SK-N-SH treated with all-trans-retinoic acid at 6 μM for 48 hours (cell line): ENCODE measurements at regions not wholly inside any gene's neighbourhood (a gene's known extent, or its start where the extent isn't known, plus 50 kb on each side); places are given as distances from the start of the nearest gene placed in this dataset.
"Not testable (repeated sequence)": the region's sequence is repeated elsewhere in the genome, so short reads cannot be mapped to it uniquely, and the experiment has no call there.

ENCODE experiments used
- ATAC-seq: fragments of 200-7000 bp; cut with Tn5 transposase; 3 replicates; pipeline ENCODE4 v1.9.1; 2020; ENCODE audit warnings: mild to moderate bottlenecking, moderate library complexity
- ARNTL ChIP-seq: fragments of 450-650 bp; formaldehyde crosslinking; IDR thresholded peaks from 2 replicates; pipeline ENCODE4 v1.5.0; 2020; ENCODE audit warnings: low read depth, mild to moderate bottlenecking, moderate library complexity, borderline replicate concordance
- BACH2 ChIP-seq: fragments of 250-450 bp; sonication (Bioruptor Pico); IDR thresholded peaks from 2 replicates; pipeline ENCODE4 v1.9.0; 2021; ENCODE audit warnings: mild to moderate bottlenecking, borderline replicate concordance
- CSDC2 ChIP-seq: fragments of 250-450 bp; sonication (Bioruptor Pico); IDR thresholded peaks from 2 replicates; pipeline ENCODE4 v1.5.0; 2020; ENCODE audit warnings: mild to moderate bottlenecking, moderate library complexity
- ESRRG ChIP-seq: fragments of 250-450 bp; sonication (Bioruptor Pico); IDR thresholded peaks from 2 replicates; pipeline ENCODE4 v1.6.1; 2021; ENCODE audit warnings: mild to moderate bottlenecking
- GLIS3 ChIP-seq: fragments of 250-450 bp; sonication (Bioruptor Pico); IDR thresholded peaks from 2 replicates; pipeline ENCODE4 v1.5.0; 2020; ENCODE audit warnings: mild to moderate bottlenecking, moderate library complexity
- ISL1 ChIP-seq: fragments of 250-450 bp; sonication (Bioruptor Pico); IDR thresholded peaks from 2 replicates; pipeline ENCODE4 v2.1.2; 2022; ENCODE audit warnings: mild to moderate bottlenecking, moderate library complexity
- OSR1 ChIP-seq: fragments of 250-450 bp; sonication (Bioruptor Pico); IDR thresholded peaks from 2 replicates; pipeline ENCODE4 v1.8.0; 2022; ENCODE audit warnings: moderate library complexity, mild to moderate bottlenecking, inconsistent platforms
- PPARA ChIP-seq: fragments of 250-450 bp; sonication (Bioruptor Pico); IDR thresholded peaks from 2 replicates; pipeline ENCODE4 v1.5.0; 2020; ENCODE audit warnings: mild to moderate bottlenecking, borderline replicate concordance
- RARB ChIP-seq: fragments of 250-450 bp; sonication (Bioruptor Pico); IDR thresholded peaks from 2 replicates; pipeline ENCODE4 v1.8.0; 2021; ENCODE audit warnings: mild to moderate bottlenecking, moderate library complexity
- SNAI2 ChIP-seq: fragments of 250-450 bp; sonication (Bioruptor Pico); IDR thresholded peaks from 2 replicates; pipeline ENCODE4 v1.5.0; 2020; ENCODE audit warnings: mild to moderate bottlenecking, moderate library complexity
- TCF4 ChIP-seq: fragments of 250-450 bp; sonication (Bioruptor Pico); IDR thresholded peaks from 2 replicates; pipeline ENCODE4 v1.8.0; 2021; ENCODE audit warnings: mild to moderate bottlenecking, moderate library complexity, borderline replicate concordance
- TOX ChIP-seq: fragments of 250-450 bp; sonication (Bioruptor Pico); IDR thresholded peaks from 2 replicates; pipeline ENCODE4 v1.8.0; 2021; ENCODE audit warnings: mild to moderate bottlenecking, moderate library complexity, borderline replicate concordance
- ZC3H10 ChIP-seq: fragments of 250-450 bp; sonication (Bioruptor Pico); IDR thresholded peaks from 2 replicates; pipeline ENCODE4 v1.5.1; 2021; ENCODE audit warnings: mild to moderate bottlenecking, moderate library complexity
- ZFP3 ChIP-seq: fragments of 250-450 bp; sonication (Bioruptor Pico); IDR thresholded peaks from 2 replicates; pipeline ENCODE4 v1.5.0; 2020; ENCODE audit warnings: mild to moderate bottlenecking, moderate library complexity
- ZFP30 ChIP-seq: fragments of 450-650 bp; formaldehyde crosslinking; IDR thresholded peaks from 2 replicates; pipeline ENCODE4 v1.5.0; 2022; ENCODE audit warnings: mild to moderate bottlenecking, moderate library complexity
- ZNF565 ChIP-seq: fragments of 450-650 bp; formaldehyde crosslinking; conservative IDR thresholded peaks from 2 replicates; pipeline ENCODE4 v1.5.0; 2020; ENCODE audit warnings: low read depth, mild to moderate bottlenecking, moderate library complexity
- ZNF70 ChIP-seq: fragments of 450-650 bp; formaldehyde crosslinking; IDR thresholded peaks from 2 replicates; pipeline ENCODE4 v1.5.0; 2020; ENCODE audit warnings: mild to moderate bottlenecking, moderate library complexity
- ZNF8 ChIP-seq: fragments of 450-650 bp; formaldehyde crosslinking; IDR thresholded peaks from 2 replicates; pipeline ENCODE4 v1.5.0; 2020; ENCODE audit warnings: mild to moderate bottlenecking, moderate library complexity
- TF ChIP-seq, protein P1 (sequence below): fragments of 250-450 bp; sonication (Bioruptor Pico); IDR thresholded peaks from 2 replicates; pipeline ENCODE4 v1.5.0; 2020; ENCODE audit warnings: mild to moderate bottlenecking, moderate library complexity
- TF ChIP-seq, protein P2 (sequence below): fragments of 250-450 bp; sonication (Bioruptor Pico); IDR thresholded peaks from 2 replicates; pipeline ENCODE4 v1.8.0; 2020; ENCODE audit warnings: mild to moderate bottlenecking, moderate library complexity, borderline replicate concordance
- TF ChIP-seq, protein P3 (sequence below): fragments of 250-450 bp; sonication (Bioruptor Pico); IDR thresholded peaks from 2 replicates; pipeline ENCODE4 v1.5.1; 2021; ENCODE audit warnings: mild to moderate bottlenecking, moderate library complexity
- TF ChIP-seq, protein P4 (sequence below): fragments of 250-450 bp; sonication (Bioruptor Pico); IDR thresholded peaks from 2 replicates; pipeline ENCODE4 v1.8.0; 2021; ENCODE audit warnings: low read depth, mild to moderate bottlenecking, moderate library complexity, borderline replicate concordance

DNA sequence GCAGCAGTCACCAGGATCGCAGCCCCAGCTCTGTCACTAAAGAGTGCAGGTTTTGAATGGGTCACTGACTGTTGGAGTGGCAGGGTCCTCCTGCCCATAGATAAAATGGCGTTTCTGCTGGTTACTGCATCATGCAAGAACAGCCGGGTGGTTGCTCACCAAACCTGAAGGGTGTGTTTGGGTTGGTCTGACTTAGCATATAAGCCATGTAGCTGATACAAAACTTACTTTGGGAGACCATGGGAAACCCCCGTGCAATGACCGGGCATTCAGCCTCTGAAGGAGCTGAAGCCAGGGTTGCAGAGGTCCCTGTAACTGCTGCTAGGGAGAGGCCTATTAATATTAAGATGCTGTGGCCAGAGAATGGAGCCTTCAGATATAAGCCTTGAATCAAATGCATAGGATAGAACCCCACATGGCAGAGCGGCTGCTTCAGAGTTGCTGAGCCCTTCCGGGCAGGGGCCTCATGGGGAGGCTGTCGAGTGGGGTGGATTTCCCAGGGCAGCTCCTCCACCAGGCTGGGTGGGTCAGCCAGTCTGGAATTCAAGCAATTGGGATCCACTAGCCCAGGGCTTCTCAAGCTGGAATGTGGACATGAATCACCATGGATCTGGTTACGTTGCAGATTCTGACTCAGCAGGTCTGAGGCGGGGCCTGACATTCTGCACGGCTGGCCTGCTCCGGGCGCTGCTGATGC is 70.9 kb upstream of the CTBP2 start:
- peak; percentile 99 for ATAC-seq
- TF ChIP-seq ISL1 (0 out of 2 replicates have a peak, but pooled peaks have one; percentile 8), ZFP3 (CRISPR knock-in tag) (0 out of 2 replicates have a peak, but pooled peaks have one; percentile 18)
- TF ChIP-seq, protein P1, sequence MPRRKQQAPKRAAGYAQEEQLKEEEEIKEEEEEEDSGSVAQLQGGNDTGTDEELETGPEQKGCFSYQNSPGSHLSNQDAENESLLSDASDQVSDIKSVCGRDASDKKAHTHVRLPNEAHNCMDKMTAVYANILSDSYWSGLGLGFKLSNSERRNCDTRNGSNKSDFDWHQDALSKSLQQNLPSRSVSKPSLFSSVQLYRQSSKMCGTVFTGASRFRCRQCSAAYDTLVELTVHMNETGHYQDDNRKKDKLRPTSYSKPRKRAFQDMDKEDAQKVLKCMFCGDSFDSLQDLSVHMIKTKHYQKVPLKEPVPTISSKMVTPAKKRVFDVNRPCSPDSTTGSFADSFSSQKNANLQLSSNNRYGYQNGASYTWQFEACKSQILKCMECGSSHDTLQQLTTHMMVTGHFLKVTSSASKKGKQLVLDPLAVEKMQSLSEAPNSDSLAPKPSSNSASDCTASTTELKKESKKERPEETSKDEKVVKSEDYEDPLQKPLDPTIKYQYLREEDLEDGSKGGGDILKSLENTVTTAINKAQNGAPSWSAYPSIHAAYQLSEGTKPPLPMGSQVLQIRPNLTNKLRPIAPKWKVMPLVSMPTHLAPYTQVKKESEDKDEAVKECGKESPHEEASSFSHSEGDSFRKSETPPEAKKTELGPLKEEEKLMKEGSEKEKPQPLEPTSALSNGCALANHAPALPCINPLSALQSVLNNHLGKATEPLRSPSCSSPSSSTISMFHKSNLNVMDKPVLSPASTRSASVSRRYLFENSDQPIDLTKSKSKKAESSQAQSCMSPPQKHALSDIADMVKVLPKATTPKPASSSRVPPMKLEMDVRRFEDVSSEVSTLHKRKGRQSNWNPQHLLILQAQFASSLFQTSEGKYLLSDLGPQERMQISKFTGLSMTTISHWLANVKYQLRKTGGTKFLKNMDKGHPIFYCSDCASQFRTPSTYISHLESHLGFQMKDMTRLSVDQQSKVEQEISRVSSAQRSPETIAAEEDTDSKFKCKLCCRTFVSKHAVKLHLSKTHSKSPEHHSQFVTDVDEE: no peak

DNA sequence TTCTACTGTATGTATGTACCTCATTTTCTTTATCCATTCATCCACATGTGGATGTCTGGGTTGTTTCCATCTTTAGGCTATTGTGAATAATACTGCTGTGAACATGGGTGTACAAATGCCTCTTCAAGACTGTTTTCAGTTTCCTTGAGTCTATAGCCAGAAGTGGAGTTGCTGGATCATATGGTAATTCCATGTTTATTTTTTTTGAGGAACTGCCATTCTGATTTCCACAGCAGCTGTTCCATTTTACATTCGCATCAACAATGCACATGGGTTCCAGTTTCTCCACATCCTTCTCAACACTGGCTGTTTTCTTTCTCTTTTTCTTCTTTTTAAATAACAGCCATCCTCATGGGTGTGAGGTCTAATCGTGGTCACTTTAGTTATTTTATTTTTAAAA is 69.9 kb upstream of the CTBP2 start:
- no peak for ATAC-seq
- TF ChIP-seq SNAI2 (CRISPR knock-in tag) (no peak), OSR1 (CRISPR knock-in tag) (no peak), ZFP3 (CRISPR knock-in tag) (no peak), ZNF8 (CRISPR knock-in tag) (no peak), ZNF565 (CRISPR knock-in tag) (no peak), ZNF70 (CRISPR knock-in tag) (no peak), BACH2 (CRISPR knock-in tag) (no peak), RARB (no peak), TCF4 (no peak), ARNTL (no peak), ISL1 (no peak), ZFP30 (CRISPR knock-in tag) (no peak), GLIS3 (CRISPR knock-in tag) (no peak), CSDC2 (CRISPR knock-in tag) (no peak), TOX (CRISPR knock-in tag) (no peak)
- TF ChIP-seq, protein P2, sequence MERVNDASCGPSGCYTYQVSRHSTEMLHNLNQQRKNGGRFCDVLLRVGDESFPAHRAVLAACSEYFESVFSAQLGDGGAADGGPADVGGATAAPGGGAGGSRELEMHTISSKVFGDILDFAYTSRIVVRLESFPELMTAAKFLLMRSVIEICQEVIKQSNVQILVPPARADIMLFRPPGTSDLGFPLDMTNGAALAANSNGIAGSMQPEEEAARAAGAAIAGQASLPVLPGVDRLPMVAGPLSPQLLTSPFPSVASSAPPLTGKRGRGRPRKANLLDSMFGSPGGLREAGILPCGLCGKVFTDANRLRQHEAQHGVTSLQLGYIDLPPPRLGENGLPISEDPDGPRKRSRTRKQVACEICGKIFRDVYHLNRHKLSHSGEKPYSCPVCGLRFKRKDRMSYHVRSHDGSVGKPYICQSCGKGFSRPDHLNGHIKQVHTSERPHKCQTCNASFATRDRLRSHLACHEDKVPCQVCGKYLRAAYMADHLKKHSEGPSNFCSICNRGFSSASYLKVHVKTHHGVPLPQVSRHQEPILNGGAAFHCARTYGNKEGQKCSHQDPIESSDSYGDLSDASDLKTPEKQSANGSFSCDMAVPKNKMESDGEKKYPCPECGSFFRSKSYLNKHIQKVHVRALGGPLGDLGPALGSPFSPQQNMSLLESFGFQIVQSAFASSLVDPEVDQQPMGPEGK (CRISPR knock-in tag): no peak

DNA sequence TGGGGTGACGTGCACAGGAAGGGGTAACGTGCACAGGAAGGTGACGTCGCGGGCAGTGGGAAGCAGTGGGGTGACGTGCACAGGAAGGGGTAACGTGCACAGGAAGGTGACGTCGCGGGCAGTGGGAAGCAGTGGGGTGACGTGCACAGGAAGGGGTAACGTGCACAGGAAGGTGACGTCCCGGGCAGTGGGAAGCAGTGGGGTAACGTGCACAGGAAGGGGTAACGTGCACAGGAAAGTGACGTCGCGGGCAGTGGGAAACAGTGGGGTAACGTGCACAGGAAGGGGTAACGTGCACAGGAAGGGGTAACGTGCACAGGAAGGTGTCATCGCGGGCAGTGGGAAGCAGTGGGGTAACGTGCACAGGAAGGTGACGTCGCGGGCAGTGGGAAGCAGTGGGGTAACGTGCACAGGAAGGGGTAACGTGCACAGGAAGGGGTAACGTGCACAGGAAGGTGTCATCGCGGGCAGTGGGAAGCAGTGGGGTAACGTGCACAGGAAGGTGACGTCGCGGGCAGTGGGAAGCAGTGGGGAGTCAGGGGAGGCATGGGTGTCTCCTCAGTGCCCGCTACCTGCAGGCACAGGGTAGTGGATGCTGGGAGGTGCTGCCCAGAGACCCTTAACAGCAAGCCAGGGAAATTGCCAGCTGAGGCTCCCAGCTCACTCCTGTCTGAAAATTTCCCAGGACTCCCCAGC is 68.0 kb upstream of the CTBP2 start:
- not testable (repeated sequence) for ATAC-seq

DNA sequence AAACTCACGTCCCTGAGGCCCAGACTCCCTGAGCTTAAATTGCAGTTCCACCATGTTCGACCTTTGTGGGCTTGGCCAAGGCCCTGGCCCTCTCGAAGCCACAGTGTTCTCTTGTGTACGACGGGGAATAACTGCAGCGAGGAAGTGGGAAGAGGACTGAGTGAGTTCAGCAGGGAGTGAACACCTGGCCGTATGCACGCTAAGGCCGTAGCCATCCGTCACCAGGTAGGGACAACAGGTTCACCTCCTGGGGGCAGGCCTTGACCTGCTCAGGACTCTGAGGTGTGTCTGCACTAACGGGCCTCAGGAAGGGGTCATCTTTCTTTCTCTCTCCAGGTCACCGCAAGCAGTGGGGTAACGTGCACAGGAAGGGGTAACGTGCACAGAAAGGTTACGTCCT is 67.2 kb upstream of the CTBP2 start:
- no peak for TF ChIP-seq ESRRG
- no peak for TF ChIP-seq PPARA
- TF ChIP-seq ZC3H10 (CRISPR knock-in tag): no peak
- TF ChIP-seq, protein P1: no peak
- no peak for TF ChIP-seq CSDC2 (CRISPR knock-in tag)
- no peak for TF ChIP-seq ZNF565 (CRISPR knock-in tag)
- TF ChIP-seq, protein P2 (CRISPR knock-in tag): no peak
- TF ChIP-seq ZFP3 (CRISPR knock-in tag): no peak
- TF ChIP-seq, protein P3, sequence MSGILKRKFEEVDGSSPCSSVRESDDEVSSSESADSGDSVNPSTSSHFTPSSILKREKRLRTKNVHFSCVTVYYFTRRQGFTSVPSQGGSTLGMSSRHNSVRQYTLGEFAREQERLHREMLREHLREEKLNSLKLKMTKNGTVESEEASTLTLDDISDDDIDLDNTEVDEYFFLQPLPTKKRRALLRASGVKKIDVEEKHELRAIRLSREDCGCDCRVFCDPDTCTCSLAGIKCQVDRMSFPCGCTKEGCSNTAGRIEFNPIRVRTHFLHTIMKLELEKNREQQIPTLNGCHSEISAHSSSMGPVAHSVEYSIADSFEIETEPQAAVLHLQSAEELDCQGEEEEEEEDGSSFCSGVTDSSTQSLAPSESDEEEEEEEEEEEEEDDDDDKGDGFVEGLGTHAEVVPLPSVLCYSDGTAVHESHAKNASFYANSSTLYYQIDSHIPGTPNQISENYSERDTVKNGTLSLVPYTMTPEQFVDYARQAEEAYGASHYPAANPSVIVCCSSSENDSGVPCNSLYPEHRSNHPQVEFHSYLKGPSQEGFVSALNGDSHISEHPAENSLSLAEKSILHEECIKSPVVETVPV (CRISPR knock-in tag): no peak
- no peak for TF ChIP-seq SNAI2 (CRISPR knock-in tag)
- no peak for TF ChIP-seq TOX (CRISPR knock-in tag)
- no peak for TF ChIP-seq RARB
- TF ChIP-seq OSR1 (CRISPR knock-in tag): no peak
- TF ChIP-seq GLIS3 (CRISPR knock-in tag): no peak
- no peak for TF ChIP-seq ZNF70 (CRISPR knock-in tag)
- TF ChIP-seq ZNF8 (CRISPR knock-in tag): no peak
- no peak for TF ChIP-seq TCF4
- TF ChIP-seq, protein P4, sequence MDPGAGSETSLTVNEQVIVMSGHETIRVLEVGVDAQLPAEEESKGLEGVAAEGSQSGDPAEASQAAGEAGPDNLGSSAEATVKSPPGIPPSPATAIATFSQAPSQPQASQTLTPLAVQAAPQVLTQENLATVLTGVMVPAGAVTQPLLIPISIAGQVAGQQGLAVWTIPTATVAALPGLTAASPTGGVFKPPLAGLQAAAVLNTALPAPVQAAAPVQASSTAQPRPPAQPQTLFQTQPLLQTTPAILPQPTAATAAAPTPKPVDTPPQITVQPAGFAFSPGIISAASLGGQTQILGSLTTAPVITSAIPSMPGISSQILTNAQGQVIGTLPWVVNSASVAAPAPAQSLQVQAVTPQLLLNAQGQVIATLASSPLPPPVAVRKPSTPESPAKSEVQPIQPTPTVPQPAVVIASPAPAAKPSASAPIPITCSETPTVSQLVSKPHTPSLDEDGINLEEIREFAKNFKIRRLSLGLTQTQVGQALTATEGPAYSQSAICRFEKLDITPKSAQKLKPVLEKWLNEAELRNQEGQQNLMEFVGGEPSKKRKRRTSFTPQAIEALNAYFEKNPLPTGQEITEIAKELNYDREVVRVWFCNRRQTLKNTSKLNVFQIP (CRISPR knock-in tag): no peak
- no peak for TF ChIP-seq ZFP30 (CRISPR knock-in tag)

More for the DNA sequence above, 67.2 kb upstream of the CTBP2 start:
- ATAC-seq: no peak
